NCI-H748 (cell line): ENCODE measurements at regions not wholly inside any gene's neighbourhood (a gene's known extent, or its start where the extent isn't known, plus 50 kb on each side); places are given as distances from the start of the nearest gene placed in this dataset.

Source experiments
- DNase-seq: peaks from one replicate; lab custom pipeline; 2025; ENCODE audit not compliant: unreplicated experiment; lab: John Stamatoyannopoulos, UW

GRCh38 chr9:20291201-20291600 is 331.1 kb downstream of the MLLT3 start:
- no peak for DNase-seq

DNA sequence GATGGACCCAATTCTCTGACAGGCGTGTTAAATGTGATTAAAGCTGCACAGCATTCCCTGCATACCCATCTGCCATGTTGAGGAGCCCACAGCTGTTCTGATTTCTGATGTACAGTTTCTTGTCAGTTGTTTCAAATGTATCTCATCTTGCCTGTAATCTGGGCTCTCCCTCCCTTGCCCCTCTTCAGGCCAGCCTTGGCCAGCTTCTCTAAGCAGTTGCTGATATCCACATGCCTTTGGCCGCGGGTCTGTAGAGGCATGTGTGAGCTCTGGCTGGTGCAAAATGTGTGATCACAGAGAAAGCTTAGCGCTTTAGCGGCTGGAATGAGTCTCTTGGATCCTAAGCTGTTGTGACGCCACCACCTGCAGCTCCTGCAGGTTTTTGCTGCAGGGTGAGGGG is 332.0 kb downstream of the MLLT3 start:
- DNase-seq = no peak

DNA sequence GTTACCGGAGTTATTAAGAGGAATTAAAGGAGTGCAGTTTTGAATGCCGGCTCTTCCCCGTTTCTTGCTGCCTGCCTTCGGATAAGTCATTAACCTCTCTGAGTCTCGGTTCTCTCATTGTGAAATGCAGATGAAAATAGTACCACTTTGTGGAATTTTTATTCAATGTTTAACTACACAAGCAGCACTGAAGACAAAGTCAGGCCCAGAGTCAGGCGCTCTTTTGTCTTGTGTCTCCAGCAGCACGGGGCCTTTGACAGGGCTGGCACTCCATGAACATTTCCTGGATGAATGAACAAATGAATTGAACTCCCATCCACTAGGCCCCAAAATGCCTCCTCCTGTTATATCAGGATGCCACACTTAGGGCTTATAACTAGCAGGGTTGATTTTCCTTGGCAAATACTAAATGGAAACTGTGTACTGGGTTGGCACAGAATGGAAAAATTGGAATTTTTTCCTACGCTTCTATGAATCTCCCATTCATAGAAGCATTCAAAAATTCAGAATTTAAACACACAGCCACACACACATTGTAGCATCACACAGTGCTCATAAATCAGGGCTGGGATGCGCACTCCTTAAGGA is 332.8 kb downstream of the MLLT3 start:
- no peak for DNase-seq

DNA sequence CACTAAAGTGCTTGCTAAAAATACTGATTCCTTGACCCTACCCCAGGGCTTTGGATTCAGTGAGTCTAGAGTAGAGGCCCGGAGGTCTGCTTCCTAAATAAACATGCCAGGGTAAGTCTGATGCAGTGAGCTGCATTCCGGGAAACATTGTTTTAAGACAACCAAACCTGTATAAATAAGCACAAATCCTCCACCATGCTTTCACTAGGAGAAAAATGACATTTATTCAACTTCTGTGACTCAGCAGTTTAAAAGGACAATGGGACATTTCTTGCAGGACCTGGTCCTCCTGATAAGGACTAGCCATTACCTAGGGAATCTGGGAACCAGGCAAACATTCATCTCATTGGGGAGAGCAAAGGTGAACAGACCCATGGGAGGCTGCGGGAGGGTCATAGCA is 335.3 kb downstream of the MLLT3 start:
- DNase-seq = no peak

DNA sequence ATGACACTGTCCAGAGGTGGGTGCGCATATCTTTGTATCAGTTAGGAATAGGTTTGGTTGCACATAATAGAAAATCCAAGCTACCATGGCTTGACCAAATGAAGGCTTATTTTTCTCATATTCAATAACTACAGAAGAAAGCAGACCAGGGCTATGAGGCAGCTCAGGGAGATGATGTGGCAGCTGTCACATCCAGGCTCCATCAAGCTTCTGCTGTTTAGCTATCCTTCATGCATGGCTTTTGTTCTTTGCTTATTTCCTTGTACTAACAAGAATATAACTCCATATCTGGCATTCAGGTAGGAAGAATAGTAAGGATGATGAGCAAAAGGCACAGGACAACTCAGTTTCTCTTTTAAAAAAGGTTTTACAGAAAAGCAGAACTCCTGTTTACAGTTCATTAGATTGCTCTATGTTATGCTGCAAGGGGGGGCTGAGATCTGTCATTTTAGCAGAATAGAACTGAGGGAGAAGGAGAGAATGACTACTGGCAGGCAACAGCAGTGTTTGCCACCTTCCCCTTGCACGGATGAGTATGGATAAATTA is 336.1 kb downstream of the MLLT3 start:
- no peak for DNase-seq

GRCh38 chr9:20284601-20285289 is 337.6 kb downstream of the MLLT3 start:
- DNase-seq = no peak

GRCh38 chr9:20280330-20280729 is 342.0 kb downstream of the MLLT3 start:
- DNase-seq = no peak

- no peak for DNase-seq
Observed at GRCh38 chr9:20276762-20277161, 345.5 kb downstream of the MLLT3 start.

DNA sequence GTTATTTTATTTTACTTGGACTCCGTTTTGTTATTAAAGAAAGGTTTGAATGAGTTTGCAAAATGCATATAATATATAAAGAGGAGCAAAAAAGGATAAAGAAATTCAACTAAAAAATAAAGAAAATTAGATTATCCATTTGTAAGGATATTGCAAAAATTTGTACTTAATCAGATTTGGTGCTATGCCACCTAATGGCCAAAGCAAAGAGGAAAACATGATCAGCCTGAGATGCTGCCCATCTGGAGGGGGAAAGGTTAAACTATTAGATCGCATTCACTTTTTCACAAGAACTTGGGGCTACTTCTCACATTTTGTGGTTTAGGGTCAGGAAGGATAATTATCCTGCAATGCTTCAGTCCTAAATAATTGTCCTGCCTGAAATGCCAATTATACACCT is 350.6 kb downstream of the MLLT3 start:
- DNase-seq = no peak

GRCh38 chr9:20271096-20271495 is 351.2 kb downstream of the MLLT3 start:
- DNase-seq = peak; percentile 8

DNA sequence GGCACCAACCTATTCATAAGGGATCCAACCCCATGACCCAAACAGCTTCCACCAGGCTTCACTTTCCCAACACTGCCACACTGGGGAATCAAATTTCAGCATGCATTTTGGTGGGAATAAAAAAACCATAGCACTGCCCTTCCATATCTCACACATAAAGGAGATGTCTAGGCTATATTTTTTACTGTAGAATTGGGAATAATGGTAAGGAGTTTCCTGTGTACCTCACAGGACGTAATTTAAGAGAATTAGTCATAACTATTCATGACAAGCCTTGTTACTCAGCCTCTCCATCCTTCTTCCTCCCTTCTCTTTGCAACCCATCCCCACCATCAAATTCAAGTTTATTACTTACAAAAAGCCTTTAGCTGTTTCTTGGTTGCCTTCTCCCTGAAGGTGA is 352.1 kb downstream of the MLLT3 start:
- DNase-seq = peak; percentile 8

- DNase-seq = no peak
Observed at GRCh38 chr9:20269620-20270019, 352.7 kb downstream of the MLLT3 start.

GRCh38 chr9:20264896-20265295 is 357.4 kb downstream of the MLLT3 start:
- no peak for DNase-seq

GRCh38 chr9:20262611-20263010 is 359.7 kb downstream of the MLLT3 start:
- no peak for DNase-seq

- no peak for DNase-seq
Observed at GRCh38 chr9:20256284-20256948, 365.9 kb downstream of the MLLT3 start.

GRCh38 chr9:20255052-20255451 is 367.2 kb downstream of the MLLT3 start:
- DNase-seq = no peak

GRCh38 chr9:20253635-20254034 is 368.7 kb downstream of the MLLT3 start:
- no peak for DNase-seq

GRCh38 chr9:20252778-20253177 is 369.5 kb downstream of the MLLT3 start:
- no peak for DNase-seq

DNA sequence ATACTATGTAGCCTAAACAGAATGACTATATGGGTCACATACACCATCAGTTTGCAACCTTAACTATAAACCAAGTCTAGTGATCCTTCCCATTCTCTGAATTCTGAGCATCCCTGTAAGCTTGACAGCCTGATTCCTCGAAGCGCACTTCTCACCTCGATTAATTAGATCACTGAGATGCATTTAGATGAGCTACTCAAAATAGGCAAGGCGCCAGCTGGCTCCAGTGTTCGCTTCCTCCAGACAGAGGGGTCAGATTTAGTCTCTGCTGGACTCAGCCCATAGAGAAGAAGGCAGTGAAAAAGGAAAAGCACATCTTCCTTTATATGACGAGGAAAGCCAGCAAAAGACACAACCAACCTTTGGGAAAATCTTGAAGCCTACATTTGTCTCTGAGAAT is 371.5 kb downstream of the MLLT3 start:
- DNase-seq = no peak

DNA sequence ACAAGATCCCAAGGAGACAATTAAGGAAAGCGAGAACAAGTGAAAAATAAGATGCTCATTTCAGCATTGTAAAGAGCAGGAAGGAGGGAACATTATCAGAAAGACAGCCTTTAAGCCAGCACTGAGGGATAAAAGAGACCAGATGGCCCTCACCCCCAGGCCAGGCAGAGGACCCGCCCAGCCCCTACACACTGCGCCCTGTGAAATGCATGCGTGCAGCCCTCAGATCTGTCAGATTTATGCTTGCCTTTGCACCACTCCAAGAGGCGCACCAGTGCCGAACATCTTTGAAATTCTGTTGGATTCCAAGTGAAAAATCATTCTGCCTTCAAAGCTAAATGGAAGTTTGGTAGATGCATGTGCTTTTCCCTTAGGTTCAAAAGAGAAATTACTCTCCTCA is 378.0 kb downstream of the MLLT3 start:
- DNase-seq = peak; percentile 37

DNA sequence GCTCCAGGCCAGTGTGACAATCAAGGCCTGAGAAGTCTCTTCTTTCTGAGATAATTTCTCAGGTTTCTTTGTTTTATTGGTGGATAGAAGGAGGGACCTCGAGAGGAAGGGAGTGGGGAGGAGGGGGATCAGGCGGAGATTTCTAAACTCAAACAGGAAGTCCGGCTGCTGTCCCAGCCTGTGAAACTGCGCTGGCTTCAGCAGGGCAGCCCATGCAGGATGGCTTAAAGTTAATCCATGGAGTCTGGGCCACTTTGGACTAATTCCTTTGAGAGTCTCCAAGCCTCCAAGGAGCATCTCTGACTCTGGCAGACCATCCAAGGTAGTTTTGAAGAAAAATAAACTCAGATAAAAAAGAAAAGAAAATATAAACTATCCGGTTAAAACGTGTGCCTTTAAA is 378.5 kb downstream of the MLLT3 start:
- DNase-seq = no peak

DNA sequence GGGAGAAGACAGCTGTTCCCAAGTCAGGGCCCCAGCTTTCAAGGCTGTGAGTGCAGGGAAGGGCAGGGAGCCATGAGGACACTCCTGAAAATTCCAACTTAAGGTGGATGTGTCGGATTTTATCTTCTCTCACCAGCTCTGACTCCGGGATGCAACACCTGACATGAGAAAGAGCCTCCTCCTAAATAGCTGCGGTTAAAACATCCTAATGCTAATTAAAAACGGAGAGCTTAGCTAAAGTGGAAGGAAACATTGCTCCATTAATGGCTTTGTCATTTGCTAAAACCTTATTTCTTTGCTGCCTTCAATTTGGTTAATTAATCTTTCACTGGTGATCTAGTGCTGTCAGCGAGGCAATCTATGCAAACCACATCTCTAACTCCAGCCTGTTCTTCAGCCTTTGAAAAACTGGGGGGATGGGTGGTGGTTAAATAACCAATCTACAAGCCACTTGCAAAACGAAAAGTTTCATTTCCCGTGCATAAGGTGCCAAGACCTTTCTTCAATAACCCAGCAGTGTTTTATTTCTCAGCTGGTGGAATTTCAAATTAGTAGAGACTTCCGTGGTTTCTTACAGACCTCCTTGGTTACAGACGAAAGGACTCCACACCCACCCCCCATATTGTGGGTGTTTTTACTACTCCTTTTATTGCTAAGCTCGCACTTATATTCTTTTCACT is 379.6 kb downstream of the MLLT3 start:
- no peak for DNase-seq
